ENCODE measurements at regions not wholly inside any gene's neighbourhood (a gene's known extent, or its start where the extent isn't known, plus 50 kb on each side); places are given as distances from the start of the nearest gene placed in this dataset.
A peak's percentile ranks its signal among the peaks of the same experiment; 100 is the strongest.

- no peak overlapping the region for H3K4ac ChIP-seq (ENCODE audit: low read depth, low read length)
- H3K14ac ChIP-seq (ENCODE audit: low read length): no peak overlapping the region
- peaks cover 9% of the 10 kb centered on the region for H3K79me2 ChIP-seq (ENCODE audit: control insufficient read depth, insufficient read depth, low read length, poor library complexity)
- H2AK5ac ChIP-seq (ENCODE audit: low read length): no peak overlapping the region
- peak overlapping the region; percentile 71 for H2AFZ ChIP-seq (ENCODE audit: insufficient read depth, low read length, poor library complexity)
- no peak overlapping the region for H2BK12ac ChIP-seq (ENCODE audit: low read length)
- peak overlapping the region; percentile 100 for H3K4me2 ChIP-seq (ENCODE audit: low read length)
- peaks cover 2 to 3% of the 10 kb centered on the region in 2 experiments for H3K4me1 ChIP-seq (ENCODE audit: control insufficient read depth in 1 of 2, insufficient read depth in 2 of 2, low read length in 2 of 2)
- H2BK5ac ChIP-seq (ENCODE audit: low read depth, low read length, poor library complexity): peak overlapping the region; percentile 57
- no peak overlapping the region for H4K12ac ChIP-seq (ENCODE audit: low read depth, low read length)
- no CpG with 5 or more reads among the region's 8 CpGs for WGBS (ENCODE audit: extremely low coverage, insufficient coverage, insufficient read length)
- H3K23ac ChIP-seq (ENCODE audit: low read length): no peak overlapping the region
- no peak overlapping the region for H3K4me3 ChIP-seq (ENCODE audit: low read depth, low read length)
- H3K36me3 ChIP-seq (ENCODE audit: control insufficient read depth in 1 of 2, insufficient read depth in 2 of 2, low read length in 2 of 2): no peaks in the 10 kb centered on the region
- peak overlapping the region; percentile 45 for H4K91ac ChIP-seq (ENCODE audit: low read depth, low read length)
- H3K79me1 ChIP-seq (ENCODE audit: low read length): peaks cover 13% of the 10 kb centered on the region
- DNase-seq: peak; percentile 54 to 92
- no peak overlapping the region for H2BK120ac ChIP-seq (ENCODE audit: insufficient read depth, low read length, poor library complexity)
- H3K9me3 ChIP-seq (ENCODE audit: insufficient read depth, low read depth, low read length): peaks cover 2% of the 10 kb centered on the region
- H4K8ac ChIP-seq (ENCODE audit: low read depth, low read length): peak overlapping the region; percentile 21
- H3K27ac ChIP-seq (ENCODE audit: low read depth, low read length): no peak overlapping the region
- H3K9ac ChIP-seq (ENCODE audit: low read length): no peak overlapping the region
- no peaks in the 10 kb centered on the region for H3K27me3 ChIP-seq (ENCODE audit: insufficient read depth, low read length)
- no peak overlapping the region for H3K18ac ChIP-seq (ENCODE audit: low read length)
Observed at GRCh38 chr3:11720917-11721411, 77.2 kb upstream of the VGLL4 start.

GRCh38 chr3:11720304-11720898 lies 76.7 kb upstream of the VGLL4 start:
- Histone ChIP-seq H3K4me1 (ENCODE audit: control insufficient read depth in 1 of 2, insufficient read depth in 2 of 2, low read length in 2 of 2) (peaks cover 2 to 3% of the 10 kb centered on the region in 2 experiments), H4K91ac (ENCODE audit: low read depth, low read length) (peak overlapping the region; percentile 45), H2BK5ac (ENCODE audit: low read depth, low read length, poor library complexity) (peak overlapping the region; percentile 22), H3K14ac (ENCODE audit: low read length) (peak overlapping the region; percentile 48), H4K8ac (ENCODE audit: low read depth, low read length) (peak overlapping the region; percentile 43), H3K4me3 (ENCODE audit: low read depth, low read length) (peak overlapping the region; percentile 98), H2AFZ (ENCODE audit: insufficient read depth, low read length, poor library complexity) (peak overlapping the region; percentile 71), H3K27me3 (ENCODE audit: insufficient read depth, low read length) (no peaks in the 10 kb centered on the region), H3K9me3 (ENCODE audit: insufficient read depth, low read depth, low read length) (peaks cover 2% of the 10 kb centered on the region), H3K9ac (ENCODE audit: low read length) (peak overlapping the region; percentile 61), H3K36me3 (ENCODE audit: control insufficient read depth in 1 of 2, insufficient read depth in 2 of 2, low read length in 2 of 2) (no peaks in the 10 kb centered on the region), H3K79me2 (ENCODE audit: control insufficient read depth, insufficient read depth, low read length, poor library complexity) (peaks cover 9% of the 10 kb centered on the region), H3K18ac (ENCODE audit: low read length) (peak overlapping the region; percentile 50), H3K4me2 (ENCODE audit: low read length) (peak overlapping the region; percentile 100), H2BK12ac (ENCODE audit: low read length) (no peak overlapping the region), H3K23ac (ENCODE audit: low read length) (no peak overlapping the region), H2BK120ac (ENCODE audit: insufficient read depth, low read length, poor library complexity) (no peak overlapping the region), H2AK5ac (ENCODE audit: low read length) (no peak overlapping the region), H4K12ac (ENCODE audit: low read depth, low read length) (no peak overlapping the region), H3K4ac (ENCODE audit: low read depth, low read length) (no peak overlapping the region), H3K27ac (ENCODE audit: low read depth, low read length) (peak overlapping the region; percentile 29), H3K79me1 (ENCODE audit: low read length) (peaks cover 13% of the 10 kb centered on the region)
- DNase-seq: peak; percentile 66 to 80
- no CpG with 5 or more reads among the region's 51 CpGs for WGBS (ENCODE audit: extremely low coverage, insufficient coverage, insufficient read length)

GRCh38 chr3:11719406-11720303 lies 75.9 kb upstream of the VGLL4 start:
- H3K4me2 ChIP-seq (ENCODE audit: low read length): peak overlapping the region; percentile 100
- H3K4ac ChIP-seq (ENCODE audit: low read depth, low read length): peak overlapping the region; percentile 77
- H3K23ac ChIP-seq (ENCODE audit: low read length): no peak overlapping the region
- peak overlapping the region; percentile 94 for H3K14ac ChIP-seq (ENCODE audit: low read length)
- H3K9me3 ChIP-seq (ENCODE audit: insufficient read depth, low read depth, low read length): peaks cover 2% of the 10 kb centered on the region
- H3K27me3 ChIP-seq (ENCODE audit: insufficient read depth, low read length): no peaks in the 10 kb centered on the region
- no peak overlapping the region for H2AK5ac ChIP-seq (ENCODE audit: low read length)
- H2BK120ac ChIP-seq (ENCODE audit: insufficient read depth, low read length, poor library complexity): peak overlapping the region; percentile 95
- H3K18ac ChIP-seq (ENCODE audit: low read length): peak overlapping the region; percentile 95
- H3K79me2 ChIP-seq (ENCODE audit: control insufficient read depth, insufficient read depth, low read length, poor library complexity): peaks cover 9% of the 10 kb centered on the region
- DNase-seq: peak; percentile 94 to 96
- peak overlapping the region; percentile 97 for H4K91ac ChIP-seq (ENCODE audit: low read depth, low read length)
- peak overlapping the region; percentile 98 for H3K4me3 ChIP-seq (ENCODE audit: low read depth, low read length)
- peak overlapping the region; percentile 86 for H3K27ac ChIP-seq (ENCODE audit: low read depth, low read length)
- H2BK5ac ChIP-seq (ENCODE audit: low read depth, low read length, poor library complexity): peak overlapping the region; percentile 70
- no peaks in the 10 kb centered on the region for H3K36me3 ChIP-seq (ENCODE audit: control insufficient read depth in 1 of 2, insufficient read depth in 2 of 2, low read length in 2 of 2)
- H4K12ac ChIP-seq (ENCODE audit: low read depth, low read length): peak overlapping the region; percentile 84
- no peak overlapping the region for H2BK12ac ChIP-seq (ENCODE audit: low read length)
- H3K9ac ChIP-seq (ENCODE audit: low read length): peak overlapping the region; percentile 89
- peaks cover 2 to 3% of the 10 kb centered on the region in 2 experiments for H3K4me1 ChIP-seq (ENCODE audit: control insufficient read depth in 1 of 2, insufficient read depth in 2 of 2, low read length in 2 of 2)
- H4K8ac ChIP-seq (ENCODE audit: low read depth, low read length): peak overlapping the region; percentile 44
- no CpG with 5 or more reads among the region's 121 CpGs for WGBS (ENCODE audit: extremely low coverage, insufficient coverage, insufficient read length)
- peaks cover 13% of the 10 kb centered on the region for H3K79me1 ChIP-seq (ENCODE audit: low read length)
- H2AFZ ChIP-seq (ENCODE audit: insufficient read depth, low read length, poor library complexity): peak overlapping the region; percentile 96

GRCh38 chr3:11718637-11719405 lies 75.1 kb upstream of the VGLL4 start:
- Histone ChIP-seq H3K4me1 (ENCODE audit: control insufficient read depth in 1 of 2, insufficient read depth in 2 of 2, low read length in 2 of 2) (peaks cover 2 to 3% of the 10 kb centered on the region in 2 experiments), H3K4me2 (ENCODE audit: low read length) (peak overlapping the region; percentile 100), H2BK120ac (ENCODE audit: insufficient read depth, low read length, poor library complexity) (peak overlapping the region; percentile 95), H3K27ac (ENCODE audit: low read depth, low read length) (peak overlapping the region; percentile 86), H3K4ac (ENCODE audit: low read depth, low read length) (peak overlapping the region; percentile 77), H4K8ac (ENCODE audit: low read depth, low read length) (peak overlapping the region; percentile 44), H2AFZ (ENCODE audit: insufficient read depth, low read length, poor library complexity) (peak overlapping the region; percentile 96), H2AK5ac (ENCODE audit: low read length) (peak overlapping the region; percentile 13), H3K18ac (ENCODE audit: low read length) (peak overlapping the region; percentile 95), H3K79me2 (ENCODE audit: control insufficient read depth, insufficient read depth, low read length, poor library complexity) (peaks cover 9% of the 10 kb centered on the region), H3K79me1 (ENCODE audit: low read length) (peaks cover 13% of the 10 kb centered on the region), H3K9me3 (ENCODE audit: insufficient read depth, low read depth, low read length) (peaks cover 2% of the 10 kb centered on the region), H2BK12ac (ENCODE audit: low read length) (peak overlapping the region; percentile 15), H3K36me3 (ENCODE audit: control insufficient read depth in 1 of 2, insufficient read depth in 2 of 2, low read length in 2 of 2) (no peaks in the 10 kb centered on the region), H4K12ac (ENCODE audit: low read depth, low read length) (peak overlapping the region; percentile 84), H4K91ac (ENCODE audit: low read depth, low read length) (peak overlapping the region; percentile 97), H3K27me3 (ENCODE audit: insufficient read depth, low read length) (no peaks in the 10 kb centered on the region), H3K9ac (ENCODE audit: low read length) (peak overlapping the region; percentile 89), H3K14ac (ENCODE audit: low read length) (peak overlapping the region; percentile 94), H3K4me3 (ENCODE audit: low read depth, low read length) (peak overlapping the region; percentile 98), H2BK5ac (ENCODE audit: low read depth, low read length, poor library complexity) (peak overlapping the region; percentile 70), H3K23ac (ENCODE audit: low read length) (no peak overlapping the region)
- DNase-seq: peak; percentile 53 to 76
- WGBS (ENCODE audit: extremely low coverage, insufficient coverage, insufficient read length): no CpG with 5 or more reads among the region's 44 CpGs
